ENCODE measurements at regions not wholly inside any gene's neighbourhood (a gene's known extent, or its start where the extent isn't known, plus 50 kb on each side); places are given as distances from the start of the nearest gene placed in this dataset.

GRCh38 chr1:69288416-69288815, 279.3 kb upstream of the LRRC7 start:
- TF ChIP-seq CTCF (IDR thresholded peaks at IDR 0.05; ENCODE audit: low read length) (no peak), EZH2 (optimal IDR thresholded peaks at IDR 0.05; ENCODE audit: low read depth, low read length) (no peak)

Data from MM.1S (cell line).